H1 (cell line): ENCODE measurements at regions not wholly inside any gene's neighbourhood (a gene's known extent, or its start where the extent isn't known, plus 50 kb on each side); places are given as distances from the start of the nearest gene placed in this dataset.

Experiments used
- GTF2F1 ChIP-seq: IDR thresholded peaks from 2 replicates; pipeline ENCODE4 v1.6.1; 2012; ENCODE audit warnings: low read depth, low read length, improper control_type of control experiment, borderline replicate concordance
- RBBP5 ChIP-seq: IDR thresholded peaks from 2 replicates; pipeline ENCODE4 v1.7.1; 2012; ENCODE audit warnings: low read depth, mild to moderate bottlenecking, inconsistent platforms, low read length, moderate library complexity, borderline replicate concordance
- TBP ChIP-seq: IDR thresholded peaks from 2 replicates; pipeline ENCODE4 v1.6.1; 2011; ENCODE audit warnings: low read depth, low read length, improper control_type of control experiment

DNA sequence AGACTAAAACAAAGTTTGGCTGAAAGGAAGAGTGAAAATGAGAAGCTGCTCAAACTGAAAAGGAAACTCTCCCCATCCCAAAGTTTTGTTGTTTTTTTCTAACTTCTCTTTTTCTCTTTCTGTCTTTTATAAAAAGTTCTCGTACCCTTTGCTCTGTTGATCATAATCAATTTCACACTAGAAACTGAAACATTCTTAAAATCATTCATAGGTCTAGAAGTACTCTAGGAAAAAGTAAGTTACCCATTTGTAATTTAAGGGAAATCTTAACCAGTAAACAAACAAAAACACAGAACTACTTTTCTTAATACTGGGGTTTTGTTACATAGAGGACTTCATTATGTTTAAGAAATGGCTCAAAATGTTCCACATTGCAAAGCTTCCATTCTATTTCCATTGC is 339.8 kb downstream of the SEMA3D start (continued):
- TF ChIP-seq TBP (no peak), GTF2F1 (no peak), RBBP5 (no peak)
